GM06990 (cell line): ENCODE measurements at regions not wholly inside any gene's neighbourhood (a gene's known extent, or its start where the extent isn't known, plus 50 kb on each side); places are given as distances from the start of the nearest gene placed in this dataset.

Source experiments
- DNase-seq: peaks from one replicate; pipeline ENCODE4 v3.0.0-alpha.2; 2011; ENCODE audit not compliant: insufficient read length; ENCODE audit errors: extremely low read depth
- H3K27me3 ChIP-seq: replicated peaks from 2 replicates; pipeline ENCODE4 v1.6.0; 2011; ENCODE audit warnings: low read length; ENCODE audit not compliant: control insufficient read depth, insufficient read depth
- H3K36me3 ChIP-seq: 2 replicates; pipeline ENCODE4 v1.5.1; 2011; ENCODE audit warnings: low read length; ENCODE audit not compliant: control insufficient read depth, insufficient read depth
- H3K4me3 ChIP-seq: replicated peaks from 2 replicates; pipeline ENCODE4 v1.5.1; 2011; ENCODE audit warnings: low read depth, mild to moderate bottlenecking, control low read depth, low read length
- TF ChIP-seq, protein P1 (sequence below): IDR thresholded peaks from 2 replicates; pipeline ENCODE4 v1.5.1; 2011; ENCODE audit warnings: low read length, control low read depth, mild to moderate bottlenecking, inconsistent platforms; ENCODE audit not compliant: insufficient read depth, poor library complexity, severe bottlenecking

- TF ChIP-seq, protein P1, sequence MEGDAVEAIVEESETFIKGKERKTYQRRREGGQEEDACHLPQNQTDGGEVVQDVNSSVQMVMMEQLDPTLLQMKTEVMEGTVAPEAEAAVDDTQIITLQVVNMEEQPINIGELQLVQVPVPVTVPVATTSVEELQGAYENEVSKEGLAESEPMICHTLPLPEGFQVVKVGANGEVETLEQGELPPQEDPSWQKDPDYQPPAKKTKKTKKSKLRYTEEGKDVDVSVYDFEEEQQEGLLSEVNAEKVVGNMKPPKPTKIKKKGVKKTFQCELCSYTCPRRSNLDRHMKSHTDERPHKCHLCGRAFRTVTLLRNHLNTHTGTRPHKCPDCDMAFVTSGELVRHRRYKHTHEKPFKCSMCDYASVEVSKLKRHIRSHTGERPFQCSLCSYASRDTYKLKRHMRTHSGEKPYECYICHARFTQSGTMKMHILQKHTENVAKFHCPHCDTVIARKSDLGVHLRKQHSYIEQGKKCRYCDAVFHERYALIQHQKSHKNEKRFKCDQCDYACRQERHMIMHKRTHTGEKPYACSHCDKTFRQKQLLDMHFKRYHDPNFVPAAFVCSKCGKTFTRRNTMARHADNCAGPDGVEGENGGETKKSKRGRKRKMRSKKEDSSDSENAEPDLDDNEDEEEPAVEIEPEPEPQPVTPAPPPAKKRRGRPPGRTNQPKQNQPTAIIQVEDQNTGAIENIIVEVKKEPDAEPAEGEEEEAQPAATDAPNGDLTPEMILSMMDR = no peak
- Histone ChIP-seq H3K36me3 (no peaks in the 10 kb centered on the region), H3K4me3 (no peak overlapping the region), H3K27me3 (no peaks in the 10 kb centered on the region; the same call in 1 of the 2 replicates)
- DNase-seq = no peak
Measured at GRCh38 chr2:15058721-15059157, 426.2 kb downstream of the LRATD1 start.

DNA sequence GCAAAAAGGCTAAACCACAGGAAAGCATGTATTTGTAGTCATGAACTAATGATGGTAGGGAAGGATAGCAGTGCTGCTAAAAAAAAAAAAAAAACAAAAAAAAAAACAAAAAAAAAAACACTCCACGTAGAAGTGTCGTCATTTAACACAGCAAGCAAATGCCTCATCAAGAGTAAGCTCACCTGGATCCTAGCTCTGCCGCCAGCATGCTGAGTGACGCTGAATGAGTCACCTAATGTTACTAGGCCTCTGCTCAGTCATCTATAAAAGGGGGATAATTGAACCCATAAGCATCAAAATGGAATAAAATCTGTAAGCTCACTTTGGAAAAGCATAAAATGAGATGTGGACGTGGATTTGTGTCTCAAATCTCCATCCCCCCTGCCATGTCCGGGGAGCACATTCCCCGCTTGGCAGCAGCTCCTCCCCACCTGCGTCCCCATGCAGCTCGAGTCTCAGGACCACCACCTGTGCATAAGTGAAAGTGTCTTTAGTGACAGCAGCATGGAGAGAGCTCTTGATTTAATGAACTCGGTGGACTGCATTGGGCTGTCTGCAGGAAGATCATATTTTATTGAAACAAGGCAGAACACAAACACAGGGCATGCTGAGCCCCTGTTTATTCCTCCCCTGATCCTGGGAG is 427.5 kb downstream of the LRATD1 start:
- H3K27me3 ChIP-seq = no peaks in the 10 kb centered on the region
- TF ChIP-seq, protein P1 = no peak
- DNase-seq = no peak

DNA sequence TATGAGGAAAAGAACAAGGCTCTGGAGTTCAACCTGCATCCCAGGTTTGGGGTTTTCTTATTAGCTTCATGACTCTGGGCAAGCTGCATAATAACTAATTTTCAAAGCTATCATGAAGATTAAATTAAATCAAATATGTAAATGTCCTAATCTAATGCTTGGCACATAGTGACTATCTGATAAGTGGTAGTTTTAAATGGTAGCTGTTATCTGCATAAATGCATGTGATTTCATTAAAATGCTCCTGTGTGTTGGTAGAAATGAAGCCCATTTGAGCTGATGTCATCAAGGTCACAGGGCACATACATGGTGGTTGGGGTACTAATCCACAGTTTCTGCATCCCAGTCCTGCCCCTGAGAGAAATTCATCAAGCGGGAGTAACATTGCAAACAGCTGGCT is 428.8 kb downstream of the LRATD1 start:
- TF ChIP-seq, protein P1 = no peak
- DNase-seq = no peak
- no peaks in the 10 kb centered on the region for H3K36me3 ChIP-seq
- H3K27me3 ChIP-seq = no peaks in the 10 kb centered on the region
- no peak overlapping the region for H3K4me3 ChIP-seq

More for the DNA sequence above, 427.5 kb downstream of the LRATD1 start:
- Histone ChIP-seq H3K4me3 (no peak overlapping the region), H3K36me3 (no peaks in the 10 kb centered on the region)

- Histone ChIP-seq H3K4me3 (no peak overlapping the region), H3K36me3 (no peaks in the 10 kb centered on the region), H3K27me3 (no peaks in the 10 kb centered on the region)
- DNase-seq = no peak
- TF ChIP-seq, protein P1 = no peak
Measured at GRCh38 chr2:15066138-15066537, 433.6 kb downstream of the LRATD1 start.

DNA sequence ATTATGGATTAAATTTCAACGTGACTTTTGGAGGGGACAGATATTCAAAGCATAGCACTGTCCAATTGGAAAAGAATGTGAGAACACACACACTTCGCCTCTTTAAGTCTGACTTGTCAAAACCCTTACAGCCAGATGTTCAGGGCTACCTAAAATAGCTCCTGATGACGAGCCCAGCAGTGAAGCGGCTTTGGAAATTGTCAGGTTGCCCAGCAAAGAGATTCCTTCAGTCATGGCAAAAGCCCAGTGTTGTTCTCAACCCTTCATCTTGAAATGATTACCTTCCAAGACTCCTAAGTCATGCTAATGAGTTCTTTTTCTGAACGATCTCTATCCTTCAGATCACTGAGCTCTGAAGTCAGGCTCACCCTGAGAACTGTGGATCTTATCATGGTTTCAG is 436.6 kb downstream of the LRATD1 start:
- DNase-seq = no peak
- TF ChIP-seq, protein P1 = no peak
- no peak overlapping the region for H3K4me3 ChIP-seq
- H3K27me3 ChIP-seq = no peaks in the 10 kb centered on the region; the same call in 1 of the 2 replicates
- H3K36me3 ChIP-seq = no peaks in the 10 kb centered on the region
